ENCODE measurements at regions not wholly inside any gene's neighbourhood (a gene's known extent, or its start where the extent isn't known, plus 50 kb on each side); places are given as distances from the start of the nearest gene placed in this dataset.

DNA sequence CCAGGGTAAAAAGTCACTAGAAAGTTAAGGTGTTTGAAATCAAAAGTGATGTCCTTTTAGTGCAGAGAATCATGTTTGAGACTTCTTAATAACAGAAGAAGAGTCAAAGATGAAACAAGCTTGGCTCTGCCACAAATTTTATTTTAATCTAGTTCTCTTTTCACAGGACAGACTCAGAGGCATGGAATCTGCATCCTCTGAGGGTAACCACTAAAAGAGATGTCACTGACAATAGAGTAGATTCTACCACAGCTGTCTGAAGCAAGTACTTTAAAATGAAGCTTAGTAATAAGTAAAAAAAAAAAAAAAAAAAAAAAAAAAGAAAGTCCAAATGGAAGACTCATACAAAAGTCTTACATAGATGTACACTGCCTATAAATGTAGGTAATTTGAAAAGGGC lies 519.7 kb upstream of the PRMT6 start:
- TF ChIP-seq, protein P1, sequence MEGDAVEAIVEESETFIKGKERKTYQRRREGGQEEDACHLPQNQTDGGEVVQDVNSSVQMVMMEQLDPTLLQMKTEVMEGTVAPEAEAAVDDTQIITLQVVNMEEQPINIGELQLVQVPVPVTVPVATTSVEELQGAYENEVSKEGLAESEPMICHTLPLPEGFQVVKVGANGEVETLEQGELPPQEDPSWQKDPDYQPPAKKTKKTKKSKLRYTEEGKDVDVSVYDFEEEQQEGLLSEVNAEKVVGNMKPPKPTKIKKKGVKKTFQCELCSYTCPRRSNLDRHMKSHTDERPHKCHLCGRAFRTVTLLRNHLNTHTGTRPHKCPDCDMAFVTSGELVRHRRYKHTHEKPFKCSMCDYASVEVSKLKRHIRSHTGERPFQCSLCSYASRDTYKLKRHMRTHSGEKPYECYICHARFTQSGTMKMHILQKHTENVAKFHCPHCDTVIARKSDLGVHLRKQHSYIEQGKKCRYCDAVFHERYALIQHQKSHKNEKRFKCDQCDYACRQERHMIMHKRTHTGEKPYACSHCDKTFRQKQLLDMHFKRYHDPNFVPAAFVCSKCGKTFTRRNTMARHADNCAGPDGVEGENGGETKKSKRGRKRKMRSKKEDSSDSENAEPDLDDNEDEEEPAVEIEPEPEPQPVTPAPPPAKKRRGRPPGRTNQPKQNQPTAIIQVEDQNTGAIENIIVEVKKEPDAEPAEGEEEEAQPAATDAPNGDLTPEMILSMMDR (IDR thresholded peaks at IDR 0.05) = no peak
- TF ChIP-seq POLR2A (IDR thresholded peaks at IDR 0.05) = no peak
